ENCODE measurements at regions not wholly inside any gene's neighbourhood (a gene's known extent, or its start where the extent isn't known, plus 50 kb on each side); places are given as distances from the start of the nearest gene placed in this dataset.

DNA sequence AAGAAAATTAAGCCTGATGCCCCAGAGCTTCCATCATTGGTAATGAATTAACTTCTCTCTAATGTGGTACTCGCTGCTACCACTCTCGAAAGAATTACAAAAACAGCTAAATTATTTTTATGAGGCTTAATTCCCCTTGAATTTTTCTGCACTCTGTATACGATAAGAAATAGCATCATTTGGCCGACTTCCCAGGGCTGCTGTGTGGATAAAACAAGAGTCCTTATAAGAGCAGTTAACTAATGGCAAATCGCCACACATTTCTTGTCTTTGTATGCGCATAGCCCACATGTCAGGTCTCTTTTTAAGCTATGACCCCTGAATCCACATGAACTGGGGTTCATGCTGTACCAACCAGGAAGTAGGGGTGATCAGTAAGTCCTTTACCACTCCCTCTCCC, 668.4 kb downstream of the TMEM182 start:
- no peaks in the 10 kb centered on the region for H3K4me1 Mint-ChIP-seq
- no peaks in the 10 kb centered on the region for H3K27me3 Mint-ChIP-seq
- no peak overlapping the region for H3K4me3 Mint-ChIP-seq
- peaks cover 4% of the 10 kb centered on the region for H3K9me3 Mint-ChIP-seq
- ATAC-seq, result no peak
- no peak overlapping the region for H3K27ac Mint-ChIP-seq
- no peaks in the 10 kb centered on the region for H3K36me3 Mint-ChIP-seq

DNA sequence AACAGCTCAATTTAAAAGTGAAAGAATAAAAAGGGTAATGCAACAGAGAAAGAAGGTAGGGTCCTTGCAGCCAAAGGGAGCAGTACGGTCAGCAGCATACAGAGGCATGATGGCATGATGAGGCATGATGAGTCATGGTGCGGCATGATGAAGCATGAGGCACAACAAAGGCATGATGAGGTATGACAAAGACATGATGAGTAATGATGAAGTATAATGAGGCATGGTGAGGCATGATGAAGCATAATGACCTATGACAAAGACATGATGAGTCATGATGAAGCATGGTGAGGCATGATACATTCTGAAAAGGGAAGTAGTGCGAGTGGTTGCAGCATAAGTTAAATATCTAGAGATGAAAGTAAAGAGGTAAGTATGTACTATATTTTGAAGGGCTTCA, 673.2 kb downstream of the TMEM182 start:
- Mint-ChIP-seq H3K4me1 (no peaks in the 10 kb centered on the region), H3K36me3 (no peaks in the 10 kb centered on the region), H3K27me3 (no peaks in the 10 kb centered on the region), H3K27ac (no peak overlapping the region), H3K4me3 (no peak overlapping the region), H3K9me3 (peaks cover 9% of the 10 kb centered on the region)
- ATAC-seq, result no peak

DNA sequence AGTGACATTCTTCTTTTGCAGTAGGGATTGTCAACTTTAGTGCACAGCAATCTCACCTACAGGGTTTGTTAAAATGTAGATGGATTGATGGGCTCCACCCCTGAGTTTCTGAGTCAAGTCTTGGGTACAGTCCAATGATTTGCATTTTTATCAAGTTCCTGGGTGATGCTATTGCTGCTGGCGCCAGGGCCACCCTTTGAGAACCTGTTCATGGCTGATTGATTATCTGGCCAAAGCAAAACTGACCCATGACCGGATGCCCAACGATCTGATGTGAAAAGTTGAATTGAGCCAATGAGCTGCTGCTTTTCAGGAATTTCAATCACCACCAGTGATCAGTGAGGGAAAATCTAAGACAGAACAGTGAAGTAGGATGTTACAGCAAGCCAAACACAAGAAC, 675.3 kb downstream of the TMEM182 start:
- ATAC-seq, result no peak
- no peak overlapping the region for H3K27ac Mint-ChIP-seq
- no peaks in the 10 kb centered on the region for H3K27me3 Mint-ChIP-seq
- H3K4me3 Mint-ChIP-seq, result no peak overlapping the region
- peaks cover 9% of the 10 kb centered on the region for H3K9me3 Mint-ChIP-seq
- H3K4me1 Mint-ChIP-seq, result no peaks in the 10 kb centered on the region
- no peaks in the 10 kb centered on the region for H3K36me3 Mint-ChIP-seq

DNA sequence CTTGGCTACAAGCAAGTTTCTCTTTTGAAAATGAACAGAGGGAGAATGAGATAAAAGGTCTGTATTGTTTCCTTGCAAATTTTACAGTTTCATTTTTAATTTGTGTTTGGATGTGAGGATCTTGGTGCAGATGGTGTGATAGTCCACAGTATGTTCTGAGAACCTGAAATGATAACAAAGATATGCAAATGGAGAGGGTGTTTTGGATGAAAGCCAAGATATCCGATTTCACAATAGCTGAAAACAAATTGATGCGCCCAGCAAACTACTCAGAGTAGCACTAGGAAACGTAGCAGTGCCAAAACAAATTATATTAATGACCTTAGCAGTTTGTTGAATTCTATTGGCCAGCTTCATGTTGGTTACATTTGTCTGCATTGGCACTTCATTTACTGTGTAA, 683.5 kb downstream of the TMEM182 start:
- ATAC-seq, result no peak
- Mint-ChIP-seq H3K4me3 (no peak overlapping the region), H3K36me3 (no peaks in the 10 kb centered on the region), H3K4me1 (no peaks in the 10 kb centered on the region), H3K9me3 (peaks cover 3% of the 10 kb centered on the region), H3K27ac (no peak overlapping the region), H3K27me3 (no peaks in the 10 kb centered on the region)

DNA sequence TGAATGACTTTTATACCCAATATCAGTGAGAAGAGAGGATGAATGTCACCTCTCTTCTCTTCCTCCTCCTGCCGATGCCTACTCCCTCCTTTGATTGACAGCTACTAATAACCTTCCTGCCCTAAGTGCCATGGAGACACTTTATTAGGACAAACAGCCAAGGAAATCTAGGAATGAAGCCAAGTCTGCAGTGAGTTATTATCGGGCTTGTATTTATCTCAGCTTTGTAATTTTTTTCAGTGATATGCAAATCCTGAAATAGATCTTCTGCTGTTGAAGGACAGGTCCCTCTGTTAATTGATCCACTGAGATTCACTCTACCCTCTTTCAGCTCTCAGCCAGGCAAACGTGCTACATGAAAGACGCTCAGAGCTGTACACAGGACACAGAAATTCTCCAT, 686.7 kb downstream of the TMEM182 start:
- Mint-ChIP-seq H3K27ac (no peak overlapping the region), H3K4me1 (no peaks in the 10 kb centered on the region), H3K36me3 (no peaks in the 10 kb centered on the region), H3K9me3 (no peaks in the 10 kb centered on the region), H3K27me3 (no peaks in the 10 kb centered on the region), H3K4me3 (no peak overlapping the region)
- ATAC-seq, result no peak

DNA sequence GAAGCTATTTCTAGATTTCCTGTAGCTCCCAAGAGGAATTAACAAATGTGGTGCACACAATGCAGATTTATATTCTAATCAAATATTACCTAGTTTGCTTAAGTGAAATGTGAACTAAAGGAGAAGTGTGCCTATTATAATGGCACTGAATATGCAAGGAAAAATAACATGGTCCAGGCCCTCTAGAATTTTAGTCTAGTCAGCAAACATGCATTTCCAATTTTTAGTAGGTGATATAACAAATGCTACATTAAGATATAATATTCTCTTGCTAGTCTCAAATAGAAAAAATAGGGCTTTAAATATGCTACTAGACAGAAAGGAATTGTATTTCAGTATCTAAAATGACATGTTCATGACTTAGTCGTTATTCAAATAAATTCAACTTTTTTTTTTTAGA, 689.5 kb downstream of the TMEM182 start:
- no peak overlapping the region for H3K4me3 Mint-ChIP-seq
- H3K27ac Mint-ChIP-seq, result no peak overlapping the region
- no peak for ATAC-seq
- H3K4me1 Mint-ChIP-seq, result no peaks in the 10 kb centered on the region
- H3K9me3 Mint-ChIP-seq, result peaks cover 3% of the 10 kb centered on the region
- no peaks in the 10 kb centered on the region for H3K27me3 Mint-ChIP-seq
- no peaks in the 10 kb centered on the region for H3K36me3 Mint-ChIP-seq

DNA sequence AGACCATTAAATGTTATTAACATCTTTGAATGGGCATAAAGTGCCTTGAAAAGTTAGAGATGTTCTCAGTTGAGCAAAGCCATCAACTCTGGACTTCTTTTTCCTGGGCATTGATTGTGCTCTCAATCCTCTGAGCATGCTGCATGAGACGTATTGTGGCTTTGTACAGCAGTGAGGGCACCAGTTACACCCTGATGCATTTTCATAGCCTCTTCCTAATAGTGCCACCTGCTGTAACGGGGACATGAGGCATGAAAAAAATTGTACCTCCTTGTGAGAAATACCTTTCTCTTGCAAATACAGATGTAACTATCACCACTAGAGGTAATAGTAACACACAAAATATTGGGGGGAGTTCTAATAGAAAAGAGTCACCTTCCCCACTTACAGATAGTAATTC, 697.5 kb downstream of the TMEM182 start:
- Mint-ChIP-seq H3K27me3 (no peaks in the 10 kb centered on the region), H3K9me3 (peaks cover 3% of the 10 kb centered on the region), H3K4me1 (no peaks in the 10 kb centered on the region), H3K4me3 (no peak overlapping the region), H3K36me3 (no peaks in the 10 kb centered on the region), H3K27ac (no peak overlapping the region)
- ATAC-seq, result no peak

DNA sequence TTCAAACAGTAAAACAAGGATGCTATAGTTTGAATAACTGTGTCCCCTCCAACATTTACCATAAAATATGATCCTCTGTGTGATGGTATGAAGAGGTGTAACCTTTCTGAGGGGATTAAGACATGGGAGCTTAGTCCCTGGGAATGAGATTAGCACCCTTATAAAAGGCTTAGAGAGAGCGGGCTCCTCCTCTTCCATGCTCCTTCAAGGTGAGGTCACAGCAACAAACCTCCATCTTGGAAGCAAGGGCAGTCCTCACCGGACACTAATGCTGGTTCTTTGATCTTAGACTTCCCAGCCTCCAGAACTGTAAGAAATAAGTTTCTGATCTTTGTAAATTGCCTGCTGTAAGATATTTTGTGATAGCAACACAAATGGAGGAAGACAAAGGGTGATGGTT, 700.3 kb downstream of the TMEM182 start:
- no peak overlapping the region for H3K4me3 Mint-ChIP-seq
- peaks cover 8% of the 10 kb centered on the region for H3K9me3 Mint-ChIP-seq
- no peak for ATAC-seq
- no peaks in the 10 kb centered on the region for H3K36me3 Mint-ChIP-seq
- H3K27ac Mint-ChIP-seq, result no peak overlapping the region
- no peaks in the 10 kb centered on the region for H3K4me1 Mint-ChIP-seq
- H3K27me3 Mint-ChIP-seq, result no peaks in the 10 kb centered on the region

DNA sequence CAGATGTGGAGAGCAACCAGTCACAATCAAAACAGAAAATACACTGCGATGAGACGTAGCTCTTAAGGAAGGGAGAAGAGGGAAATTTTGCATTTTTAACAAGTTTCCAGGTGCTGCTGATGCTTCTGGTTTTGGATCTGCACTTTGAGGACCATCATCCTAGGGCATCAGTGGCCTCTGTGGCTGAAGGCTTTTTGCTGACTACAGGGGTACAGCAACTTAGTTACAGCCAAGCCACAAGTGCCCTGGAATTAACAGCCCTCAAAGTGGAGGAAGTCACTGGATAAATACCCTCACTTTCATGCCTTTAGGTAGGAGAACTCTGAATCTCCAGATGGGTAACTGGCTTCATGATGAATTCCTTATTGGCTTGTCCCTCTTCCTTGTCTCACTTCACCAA, 700.9 kb downstream of the TMEM182 start:
- peaks cover 8% of the 10 kb centered on the region for H3K9me3 Mint-ChIP-seq
- H3K4me1 Mint-ChIP-seq, result no peaks in the 10 kb centered on the region
- no peak overlapping the region for H3K27ac Mint-ChIP-seq
- no peaks in the 10 kb centered on the region for H3K36me3 Mint-ChIP-seq
- no peak for ATAC-seq
- H3K4me3 Mint-ChIP-seq, result no peak overlapping the region
- no peaks in the 10 kb centered on the region for H3K27me3 Mint-ChIP-seq

DNA sequence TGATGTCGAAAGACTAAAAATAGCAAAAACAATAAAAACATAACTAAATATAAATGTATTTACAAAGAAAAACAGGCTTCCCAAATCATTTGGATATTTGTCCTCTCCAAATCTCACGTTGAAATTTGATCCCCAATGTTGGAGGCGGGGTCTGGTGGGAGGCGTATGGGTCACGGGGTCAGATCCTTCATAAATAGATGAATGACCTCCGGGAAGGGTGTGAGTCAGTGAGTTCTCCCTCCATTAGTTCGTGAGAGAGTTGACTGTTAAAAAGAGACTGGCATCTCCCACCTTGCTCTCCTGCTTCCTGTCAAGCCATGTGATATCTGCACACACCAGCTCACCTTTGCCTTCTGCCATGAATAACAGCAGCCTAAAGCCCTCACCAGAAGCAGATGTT, 703.0 kb downstream of the TMEM182 start:
- ATAC-seq, result no peak
- H3K4me1 Mint-ChIP-seq, result no peaks in the 10 kb centered on the region
- H3K27me3 Mint-ChIP-seq, result no peaks in the 10 kb centered on the region
- no peak overlapping the region for H3K4me3 Mint-ChIP-seq
- peaks cover 8% of the 10 kb centered on the region for H3K9me3 Mint-ChIP-seq
- H3K27ac Mint-ChIP-seq, result no peak overlapping the region
- H3K36me3 Mint-ChIP-seq, result no peaks in the 10 kb centered on the region

DNA sequence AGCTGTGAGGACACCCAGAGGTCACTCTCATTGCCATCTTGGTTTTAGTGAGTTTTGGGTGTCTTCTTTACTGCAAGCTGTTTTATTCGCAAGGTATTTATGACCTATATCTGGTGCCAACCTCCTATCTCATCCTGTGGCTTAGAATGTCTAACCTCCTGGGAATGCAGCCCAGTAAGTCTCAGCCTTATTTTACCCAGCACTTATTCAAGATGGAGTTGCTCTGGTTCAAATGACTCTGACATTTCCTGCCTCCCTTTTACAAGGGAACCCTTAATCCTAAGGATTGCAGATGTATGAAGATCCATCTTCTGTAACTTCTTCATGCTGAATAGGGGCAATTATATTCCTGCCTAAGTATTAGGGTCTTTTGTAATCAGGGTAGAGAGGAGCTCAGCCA, 708.0 kb downstream of the TMEM182 start:
- H3K4me1 Mint-ChIP-seq, result no peaks in the 10 kb centered on the region
- no peak overlapping the region for H3K4me3 Mint-ChIP-seq
- ATAC-seq, result no peak
- no peaks in the 10 kb centered on the region for H3K27me3 Mint-ChIP-seq
- peaks cover 10% of the 10 kb centered on the region for H3K9me3 Mint-ChIP-seq
- H3K36me3 Mint-ChIP-seq, result no peaks in the 10 kb centered on the region
- H3K27ac Mint-ChIP-seq, result no peak overlapping the region

DNA sequence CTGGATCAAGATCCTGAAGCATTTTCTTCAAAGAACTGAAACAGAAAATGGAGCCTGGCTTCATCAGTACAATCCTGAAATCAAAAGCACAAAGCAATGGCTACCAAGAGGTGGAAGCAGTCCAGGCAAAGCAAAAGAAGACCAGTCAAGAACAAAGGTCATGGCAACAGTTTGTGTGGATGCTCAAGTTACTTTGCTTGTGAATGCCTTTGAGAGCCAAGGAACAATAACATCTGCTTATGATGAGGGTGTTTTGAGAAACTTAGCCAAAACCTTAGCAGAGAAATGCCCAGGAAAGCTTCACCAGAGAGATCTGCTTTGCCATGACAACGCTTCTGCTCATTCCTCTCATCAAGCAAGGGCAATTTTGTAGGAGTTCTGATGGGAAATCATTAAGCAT, 723.1 kb downstream of the TMEM182 start:
- Mint-ChIP-seq H3K27me3 (no peaks in the 10 kb centered on the region), H3K9me3 (peaks cover 4% of the 10 kb centered on the region), H3K4me1 (no peaks in the 10 kb centered on the region), H3K36me3 (no peaks in the 10 kb centered on the region), H3K4me3 (no peak overlapping the region), H3K27ac (no peak overlapping the region)
- no peak for ATAC-seq

DNA sequence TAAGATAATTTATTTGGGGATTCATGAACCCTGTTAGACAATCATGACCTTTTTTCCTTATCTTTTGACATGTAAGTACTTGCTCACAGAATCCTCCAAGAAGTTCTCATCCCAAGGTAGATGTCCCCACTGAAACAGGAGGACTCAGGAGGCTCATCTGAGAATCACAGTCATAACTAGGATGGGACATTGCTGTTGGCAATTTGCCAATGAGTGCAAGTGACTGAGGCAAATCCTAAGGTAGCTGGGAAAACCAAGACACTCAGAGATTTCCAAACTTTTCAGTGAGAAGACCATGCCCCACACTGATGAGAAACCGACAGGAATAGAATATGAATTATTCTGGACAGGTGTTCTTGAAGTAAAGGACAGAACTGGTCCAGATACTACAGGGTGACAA, 735.0 kb downstream of the TMEM182 start:
- Mint-ChIP-seq H3K4me3 (no peak overlapping the region), H3K27ac (no peak overlapping the region), H3K27me3 (no peaks in the 10 kb centered on the region), H3K9me3 (peaks cover 6% of the 10 kb centered on the region), H3K36me3 (no peaks in the 10 kb centered on the region), H3K4me1 (no peaks in the 10 kb centered on the region)
- ATAC-seq, result no peak

DNA sequence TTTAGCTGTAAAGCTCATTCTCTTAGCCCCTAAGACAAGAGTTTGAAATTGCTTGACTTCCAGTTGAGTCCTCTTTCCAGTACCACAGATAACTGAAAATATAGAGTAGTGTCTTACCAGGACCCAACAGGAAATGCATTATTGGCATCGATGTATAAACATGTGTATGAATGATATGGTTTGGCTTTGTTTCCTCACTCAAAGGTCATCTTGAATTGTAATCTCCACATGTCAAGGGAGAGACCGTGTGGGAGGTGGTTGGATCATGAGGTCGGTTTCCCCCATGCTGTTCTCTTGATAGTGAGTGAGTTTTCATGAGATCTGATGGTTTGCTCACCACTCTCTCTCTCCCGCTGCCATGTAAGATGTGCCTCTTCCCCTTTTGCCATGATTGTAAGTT, 745.0 kb downstream of the TMEM182 start:
- Mint-ChIP-seq H3K4me3 (no peak overlapping the region), H3K4me1 (no peaks in the 10 kb centered on the region), H3K36me3 (no peaks in the 10 kb centered on the region), H3K9me3 (peaks cover 3% of the 10 kb centered on the region), H3K27me3 (no peaks in the 10 kb centered on the region), H3K27ac (no peak overlapping the region)
- ATAC-seq, result no peak

DNA sequence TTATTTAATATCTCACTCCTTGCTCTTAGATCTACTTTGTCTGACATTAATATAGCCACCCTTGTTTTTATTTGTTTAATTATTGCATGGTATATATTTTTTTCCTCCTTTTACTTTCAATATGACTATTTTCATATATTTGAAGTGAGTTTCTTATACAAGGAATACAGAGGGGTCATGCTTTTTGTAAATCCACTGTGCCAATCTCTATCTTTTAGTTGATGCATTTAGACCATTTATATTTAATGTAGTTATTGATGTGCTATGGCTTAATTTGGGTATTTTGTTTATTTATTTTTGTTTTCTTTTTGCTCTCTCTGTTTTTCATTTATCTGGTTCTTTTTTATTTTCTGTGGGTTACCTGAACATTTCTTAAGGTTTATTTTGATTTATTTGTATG, 750.6 kb downstream of the TMEM182 start:
- Mint-ChIP-seq H3K27me3 (no peaks in the 10 kb centered on the region), H3K36me3 (no peaks in the 10 kb centered on the region), H3K4me1 (no peaks in the 10 kb centered on the region)

DNA sequence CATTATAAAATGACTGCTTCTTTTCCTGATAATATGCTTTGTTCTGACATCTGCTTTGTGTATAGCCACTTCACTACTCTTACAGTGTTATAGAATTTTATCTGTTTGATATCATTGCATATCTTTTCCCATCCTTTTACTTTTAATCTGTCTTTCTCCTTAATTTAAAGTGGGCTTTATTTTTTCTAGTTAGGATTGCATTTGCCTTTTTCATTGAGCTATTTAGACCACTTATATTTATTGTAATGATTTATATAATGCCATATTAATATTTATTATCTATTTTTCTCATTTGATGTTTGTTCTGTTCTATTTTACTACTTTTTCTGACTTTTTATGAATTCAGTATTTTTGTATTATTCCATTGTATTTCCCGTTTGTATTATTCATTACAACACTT, 758.7 kb downstream of the TMEM182 start:
- Mint-ChIP-seq H3K36me3 (no peaks in the 10 kb centered on the region), H3K4me1 (no peaks in the 10 kb centered on the region), H3K4me3 (no peak overlapping the region), H3K27ac (no peak overlapping the region), H3K9me3 (peaks cover 3% of the 10 kb centered on the region), H3K27me3 (no peaks in the 10 kb centered on the region)
- no peak for ATAC-seq

More for the DNA sequence above, 750.6 kb downstream of the TMEM182 start:
- no peak overlapping the region for H3K4me3 Mint-ChIP-seq
- peaks cover 5% of the 10 kb centered on the region for H3K9me3 Mint-ChIP-seq
- H3K27ac Mint-ChIP-seq, result no peak overlapping the region
- ATAC-seq, result no peak

DNA sequence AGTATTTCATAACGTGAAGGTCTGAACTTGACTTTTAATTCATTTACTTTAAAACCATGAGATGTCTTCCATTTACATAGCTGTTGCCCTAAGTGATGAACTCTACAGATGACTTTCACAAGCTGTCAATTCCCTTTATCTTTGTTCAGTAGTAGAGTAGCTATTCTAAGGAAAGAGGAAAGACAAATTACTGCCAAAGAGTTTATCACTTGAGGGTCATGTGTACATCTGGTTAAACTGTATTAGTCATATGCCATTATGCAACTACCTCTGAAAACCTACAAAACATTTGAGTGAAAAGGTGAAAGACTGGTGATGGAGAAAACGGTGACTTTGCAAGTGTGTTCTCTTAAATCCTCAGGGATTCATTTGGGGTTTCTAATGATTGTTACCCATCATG, 763.9 kb downstream of the TMEM182 start:
- no peaks in the 10 kb centered on the region for H3K27me3 Mint-ChIP-seq
- no peak overlapping the region for H3K27ac Mint-ChIP-seq
- no peak overlapping the region for H3K4me3 Mint-ChIP-seq
- H3K4me1 Mint-ChIP-seq, result no peaks in the 10 kb centered on the region
- no peak for ATAC-seq
- H3K9me3 Mint-ChIP-seq, result peaks cover 4% of the 10 kb centered on the region
- H3K36me3 Mint-ChIP-seq, result no peaks in the 10 kb centered on the region

Data from stimulated activated memory B cell treated with anti-CD40 and anti-IgM and Interleukin-4, amounts not matched to agents 10 μg/mL and 1 μg/mL and 100 μg/mL, for 72 hours (primary cell).